IMR-90 (cell line): ENCODE measurements at regions not wholly inside any gene's neighbourhood (a gene's known extent, or its start where the extent isn't known, plus 50 kb on each side); places are given as distances from the start of the nearest gene placed in this dataset.

Experiments
- ATAC-seq: fragments of 200-7000 bp; cut with Tn5 transposase; 2 replicates; pipeline ENCODE4 v1.9.1; 2020; ENCODE audit warnings: low read depth, mild to moderate bottlenecking, moderate library complexity
- BruUV-seq: library from RNA; stranded (reverse); fragments of 400-500 nt; replicated peaks from 2 replicates; lab custom pipeline; 2021; lab: Mats Ljungman, UMichigan
- CTCF ChIA-PET: fragments of 300-600 bp; formaldehyde crosslinking; extraction: SDS; loops from one replicate; lab custom pipeline; 2021; ENCODE audit warnings: antibody characterized with exemption; lab: Yijun Ruan, JAX
- POLR2A ChIA-PET: fragments of 300-600 bp; sonication (Branson Sonifier 250); formaldehyde crosslinking; loops from one replicate; lab custom pipeline; 2022; ENCODE audit warnings: antibody characterized with exemption; ENCODE audit not compliant: unreplicated experiment; lab: Charles Lee
- DNase-seq: peaks from one replicate; pipeline ENCODE4 v3.0.0; 2013
- H2AFZ ChIP-seq: replicated peaks from 2 replicates; pipeline ENCODE3; 2013; ENCODE audit warnings: low read length, mild to moderate bottlenecking; ENCODE audit not compliant: poor library complexity
- H2AK5ac ChIP-seq: 2 replicates; pipeline ENCODE4 v1.6.1; 2013; ENCODE audit warnings: low read depth, low read length, inconsistent platforms
- H2AK9ac ChIP-seq: replicated peaks from 2 replicates; pipeline ENCODE3; 2013; ENCODE audit warnings: mild to moderate bottlenecking, low read depth, low read length, moderate library complexity; ENCODE audit not compliant: poor library complexity
- H2BK120ac ChIP-seq: 2 replicates; pipeline ENCODE4 v1.6.1; 2013; ENCODE audit warnings: low read depth, low read length, inconsistent platforms
- H2BK15ac ChIP-seq: 3 replicates; pipeline ENCODE4 v1.6.1; 2013; ENCODE audit warnings: low read depth, low read length, inconsistent platforms
- H2BK20ac ChIP-seq: 2 replicates; pipeline ENCODE4 v1.6.1; 2013; ENCODE audit warnings: low read depth, mild to moderate bottlenecking, inconsistent platforms, low read length, moderate library complexity
- H2BK5ac ChIP-seq: 2 replicates; pipeline ENCODE4 v1.6.1; 2013; ENCODE audit warnings: mild to moderate bottlenecking, low read depth, low read length, inconsistent platforms; ENCODE audit not compliant: poor library complexity, severe bottlenecking
- H3K14ac ChIP-seq: replicated peaks from 2 replicates; pipeline ENCODE4 v1.6.1; 2013; ENCODE audit warnings: low read depth, low read length, inconsistent platforms
- H3K18ac ChIP-seq: 2 replicates; pipeline ENCODE4 v1.6.1; 2013; ENCODE audit warnings: low read depth, low read length, control low read depth
- H3K23ac ChIP-seq: 2 replicates; pipeline ENCODE4 v1.6.1; 2013; ENCODE audit warnings: low read depth, low read length, inconsistent platforms
- H3K27ac ChIP-seq: 2 replicates; pipeline ENCODE4 v1.5.1; 2013; ENCODE audit warnings: mild to moderate bottlenecking, control low read depth, low read length; ENCODE audit not compliant: insufficient read depth
- H3K27me3 ChIP-seq: 2 replicates; pipeline ENCODE4 v1.6.1; 2013; ENCODE audit warnings: low read length; ENCODE audit not compliant: control insufficient read depth, insufficient read depth
- H3K36me3 ChIP-seq: 2 replicates; pipeline ENCODE4 v1.6.1; 2013; ENCODE audit warnings: low read length, mixed read lengths; ENCODE audit not compliant: control insufficient read depth, insufficient read depth
- H3K4ac ChIP-seq: 2 replicates; pipeline ENCODE4 v1.6.1; 2013; ENCODE audit warnings: low read depth, low read length, inconsistent platforms
- H3K4me1 ChIP-seq: 2 replicates; pipeline ENCODE4 v1.6.1; 2013; ENCODE audit warnings: low read length, mixed read lengths; ENCODE audit not compliant: control insufficient read depth, insufficient read depth
- H3K4me2 ChIP-seq: 2 replicates; pipeline ENCODE4 v1.6.1; 2013; ENCODE audit warnings: low read depth, mild to moderate bottlenecking, control low read depth, low read length, moderate library complexity
- H3K4me3 ChIP-seq: 2 replicates; pipeline ENCODE4 v1.5.1; 2013; ENCODE audit warnings: low read depth, mild to moderate bottlenecking, control low read depth, low read length, moderate library complexity; ENCODE audit not compliant: insufficient read depth
- H3K56ac ChIP-seq: 2 replicates; pipeline ENCODE4 v1.6.1; 2013; ENCODE audit warnings: low read length, inconsistent platforms; ENCODE audit not compliant: insufficient read depth; ENCODE audit errors: extremely low read depth
- H3K79me1 ChIP-seq, 2 experiments: 2 replicates each; pipeline ENCODE4 v1.6.1; 2013; ENCODE audit warnings: low read length in 2 of 2, inconsistent platforms in 1 of 2, low read depth in 1 of 2
- H3K9ac ChIP-seq: 2 replicates; pipeline ENCODE4 v1.6.1; 2013; ENCODE audit warnings: low read depth, low read length, control low read depth
- H3K9me1 ChIP-seq: 2 replicates; pipeline ENCODE4 v1.6.1; 2013; ENCODE audit warnings: low read length, inconsistent platforms; ENCODE audit not compliant: insufficient read depth
- H3K9me3 ChIP-seq: 2 replicates; pipeline ENCODE4 v1.6.1; 2013; ENCODE audit warnings: low read length; ENCODE audit not compliant: control insufficient read depth, insufficient read depth
- H4K20me1 ChIP-seq: 2 replicates; pipeline ENCODE4 v1.6.1; 2013; ENCODE audit warnings: low read length, inconsistent platforms; ENCODE audit not compliant: insufficient read depth
- H4K5ac ChIP-seq: 2 replicates; pipeline ENCODE4 v1.6.1; 2013; ENCODE audit warnings: mild to moderate bottlenecking, low read depth, low read length, control low read depth
- H4K8ac ChIP-seq, 2 experiments: 2 replicates each; pipeline ENCODE4 v1.6.1; 2013; ENCODE audit warnings: low read depth in 2 of 2, low read length in 2 of 2, control low read depth in 1 of 2, inconsistent platforms in 1 of 2
- H4K91ac ChIP-seq: 2 replicates; pipeline ENCODE4 v1.6.1; 2013; ENCODE audit warnings: low read depth, low read length, inconsistent platforms; ENCODE audit not compliant: insufficient read depth
- BHLHE40 ChIP-seq: fragments of 150-350 bp; IDR thresholded peaks from 2 replicates; pipeline ENCODE4 v1.6.1; 2016; ENCODE audit warnings: mild to moderate bottlenecking, low read depth, low read length
- CEBPB ChIP-seq: IDR thresholded peaks from 2 replicates; pipeline ENCODE4 v1.6.1; 2012; ENCODE audit warnings: low read depth, low read length, improper control_type of control experiment
- CHD1 ChIP-seq: IDR thresholded peaks from 2 replicates; pipeline ENCODE4 v1.6.1; 2012; ENCODE audit warnings: low read depth, low read length, improper control_type of control experiment
- FOS ChIP-seq: fragments of 150-350 bp; IDR thresholded peaks from 2 replicates; pipeline ENCODE4 v1.6.1; 2016; ENCODE audit warnings: low read depth, low read length
- MAFK ChIP-seq: IDR thresholded peaks from 2 replicates; pipeline ENCODE4 v1.6.1; 2012; ENCODE audit warnings: low read depth, low read length, improper control_type of control experiment
- MAZ ChIP-seq: IDR thresholded peaks from 2 replicates; pipeline ENCODE4 v1.6.1; 2012; ENCODE audit warnings: low read depth, mild to moderate bottlenecking, low read length, improper control_type of control experiment, moderate library complexity, borderline replicate concordance
- MXI1 ChIP-seq: IDR thresholded peaks from 2 replicates; pipeline ENCODE4 v1.6.1; 2012; ENCODE audit warnings: low read depth, mild to moderate bottlenecking, low read length, moderate library complexity, borderline replicate concordance
- NFE2L2 ChIP-seq: fragments of 150-350 bp; IDR thresholded peaks from 2 replicates; pipeline ENCODE4 v1.6.1; 2016; ENCODE audit warnings: low read depth, mild to moderate bottlenecking, low read length
- POLR2A ChIP-seq: IDR thresholded peaks from 2 replicates; pipeline ENCODE4 v1.6.1; 2012; ENCODE audit warnings: mild to moderate bottlenecking, low read depth, low read length
- RAD21 ChIP-seq: IDR thresholded peaks from 2 replicates; pipeline ENCODE4 v1.6.1; 2012; ENCODE audit warnings: low read length, improper control_type of control experiment
- RCOR1 ChIP-seq: IDR thresholded peaks from 2 replicates; pipeline ENCODE4 v1.6.1; 2012; ENCODE audit warnings: mild to moderate bottlenecking, low read length, improper control_type of control experiment; ENCODE audit not compliant: insufficient replicate concordance
- RFX5 ChIP-seq: IDR thresholded peaks from 2 replicates; pipeline ENCODE4 v1.8.0; 2012; ENCODE audit warnings: low read depth, mild to moderate bottlenecking, low read length, moderate library complexity
- SMC3 ChIP-seq: fragments of 150-350 bp; IDR thresholded peaks from 2 replicates; pipeline ENCODE4 v1.6.1; 2016; ENCODE audit warnings: low read depth, mild to moderate bottlenecking, antibody characterized with exemption, low read length, moderate library complexity
- WGBS, 2 experiments: methylation state at CpG; one replicate each; pipeline versions ENCODE4 v1.1.5 to v1.1.7; 2013; ENCODE audit warnings: missing lambda C conversion rate in 2 of 2; ENCODE audit not compliant: insufficient read length in 1 of 2; ENCODE audit errors: extremely low coverage in 2 of 2; 5-methylcytosine and 5-hydroxymethylcytosine counted together
- dilution Hi-C: fragments of 300-500 bp; cut with HindIII; formaldehyde crosslinking; loops from one replicate; pipeline ENCODE4 v1.14.3; 2018; ENCODE audit warnings: low sequenced_read_pairs; ENCODE audit not compliant: unreplicated experiment
- in situ Hi-C: fragments of 300-500 bp; cut with MboI; formaldehyde crosslinking; loops from 3 replicates; pipeline ENCODE4 v1.14.3; 2019; ENCODE audit warnings: low sequenced_read_pairs, inconsistent platforms, mixed read lengths
- intact Hi-C: fragments of 100-400 bp; cut with micrococcal nuclease; formaldehyde crosslinking; loops from 2 replicates; pipeline ENCODE4 v1.10.0; 2022
- TF ChIP-seq, protein P1 (sequence below): fragments of 150-350 bp; IDR thresholded peaks from 2 replicates; pipeline ENCODE4 v1.6.1; 2017; ENCODE audit warnings: mild to moderate bottlenecking, antibody characterized with exemption, low read length, low read depth
- TF ChIP-seq, protein P2 (sequence below): fragments of 150-350 bp; IDR thresholded peaks from 2 replicates; pipeline ENCODE4 v1.6.1; 2016; ENCODE audit warnings: low read depth, mild to moderate bottlenecking, low read length, moderate library complexity, borderline replicate concordance
- TF ChIP-seq, protein P3 (sequence below): conservative IDR thresholded peaks from 2 replicates; pipeline ENCODE4 v1.5.1; 2012; ENCODE audit warnings: mild to moderate bottlenecking, low read depth, low read length, improper control_type of control experiment

DNA sequence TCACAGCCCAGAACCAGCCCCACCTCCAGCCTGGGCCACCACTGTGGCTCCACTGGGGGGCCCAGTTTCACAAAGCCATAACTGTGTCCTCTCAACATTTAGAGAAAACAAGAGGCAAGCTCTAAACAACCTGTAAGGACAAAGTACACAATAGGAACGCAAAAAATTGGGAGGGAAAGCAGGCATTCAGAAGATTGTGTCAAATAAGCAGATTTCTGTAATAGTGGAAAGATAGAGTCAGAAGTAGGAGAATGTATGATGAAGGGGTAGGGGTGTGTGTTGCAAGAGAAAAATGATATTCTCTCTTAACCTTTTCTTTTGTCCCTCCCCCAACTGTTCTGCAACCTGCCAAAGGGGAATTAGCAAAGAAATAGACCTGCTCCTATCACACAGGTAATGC, 449.9 kb upstream of the NPVF start:
- no peak for ATAC-seq
- Histone ChIP-seq H2AK9ac (no peak overlapping the region), H2BK15ac (no peak overlapping the region), H3K4me1 (no peaks in the 10 kb centered on the region), H2BK5ac (no peak overlapping the region), H3K4me3 (no peak overlapping the region), H3K36me3 (no peaks in the 10 kb centered on the region), H4K20me1 (no peaks in the 10 kb centered on the region), H3K27ac (no peak overlapping the region), H3K9me1 (no peaks in the 10 kb centered on the region), H2BK20ac (no peak overlapping the region), H3K27me3 (peaks cover 2% of the 10 kb centered on the region; the same call in 1 of the 2 replicates), H3K23ac (no peak overlapping the region), H2AFZ (no peak overlapping the region), H3K4me2 (no peak overlapping the region), H2BK120ac (no peak overlapping the region), H3K56ac (no peak overlapping the region), H3K9ac (no peak overlapping the region), H3K9me3 (no peaks in the 10 kb centered on the region), H3K18ac (no peak overlapping the region), H3K14ac (no peak overlapping the region), H4K8ac (no peak overlapping the region), H2AK5ac (no peak overlapping the region), H3K4ac (no peak overlapping the region), H4K5ac (no peak overlapping the region), H4K91ac (no peak overlapping the region), H3K79me1 (no peaks in the 10 kb centered on the region)
- DNase-seq = no peak
- no TSS peak for BruUV-seq
- WGBS, 2 experiments = no CpG with 5 or more reads among the region's 1 CpG
- intact Hi-C loops (no loop called here), in situ Hi-C loops (no loop called here), dilution Hi-C loops (no loop called here)
- ChIA-PET CTCF (no interaction called here), POLR2A (no interaction called here)
- TF ChIP-seq, protein P1, sequence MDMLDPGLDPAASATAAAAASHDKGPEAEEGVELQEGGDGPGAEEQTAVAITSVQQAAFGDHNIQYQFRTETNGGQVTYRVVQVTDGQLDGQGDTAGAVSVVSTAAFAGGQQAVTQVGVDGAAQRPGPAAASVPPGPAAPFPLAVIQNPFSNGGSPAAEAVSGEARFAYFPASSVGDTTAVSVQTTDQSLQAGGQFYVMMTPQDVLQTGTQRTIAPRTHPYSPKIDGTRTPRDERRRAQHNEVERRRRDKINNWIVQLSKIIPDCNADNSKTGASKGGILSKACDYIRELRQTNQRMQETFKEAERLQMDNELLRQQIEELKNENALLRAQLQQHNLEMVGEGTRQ = no peak
- no peak for TF ChIP-seq POLR2A
- no peak for TF ChIP-seq CEBPB
- TF ChIP-seq, protein P2, sequence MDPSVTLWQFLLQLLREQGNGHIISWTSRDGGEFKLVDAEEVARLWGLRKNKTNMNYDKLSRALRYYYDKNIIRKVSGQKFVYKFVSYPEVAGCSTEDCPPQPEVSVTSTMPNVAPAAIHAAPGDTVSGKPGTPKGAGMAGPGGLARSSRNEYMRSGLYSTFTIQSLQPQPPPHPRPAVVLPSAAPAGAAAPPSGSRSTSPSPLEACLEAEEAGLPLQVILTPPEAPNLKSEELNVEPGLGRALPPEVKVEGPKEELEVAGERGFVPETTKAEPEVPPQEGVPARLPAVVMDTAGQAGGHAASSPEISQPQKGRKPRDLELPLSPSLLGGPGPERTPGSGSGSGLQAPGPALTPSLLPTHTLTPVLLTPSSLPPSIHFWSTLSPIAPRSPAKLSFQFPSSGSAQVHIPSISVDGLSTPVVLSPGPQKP = no peak
- TF ChIP-seq MAZ = no peak
- no peak for TF ChIP-seq BHLHE40
- TF ChIP-seq, protein P3, sequence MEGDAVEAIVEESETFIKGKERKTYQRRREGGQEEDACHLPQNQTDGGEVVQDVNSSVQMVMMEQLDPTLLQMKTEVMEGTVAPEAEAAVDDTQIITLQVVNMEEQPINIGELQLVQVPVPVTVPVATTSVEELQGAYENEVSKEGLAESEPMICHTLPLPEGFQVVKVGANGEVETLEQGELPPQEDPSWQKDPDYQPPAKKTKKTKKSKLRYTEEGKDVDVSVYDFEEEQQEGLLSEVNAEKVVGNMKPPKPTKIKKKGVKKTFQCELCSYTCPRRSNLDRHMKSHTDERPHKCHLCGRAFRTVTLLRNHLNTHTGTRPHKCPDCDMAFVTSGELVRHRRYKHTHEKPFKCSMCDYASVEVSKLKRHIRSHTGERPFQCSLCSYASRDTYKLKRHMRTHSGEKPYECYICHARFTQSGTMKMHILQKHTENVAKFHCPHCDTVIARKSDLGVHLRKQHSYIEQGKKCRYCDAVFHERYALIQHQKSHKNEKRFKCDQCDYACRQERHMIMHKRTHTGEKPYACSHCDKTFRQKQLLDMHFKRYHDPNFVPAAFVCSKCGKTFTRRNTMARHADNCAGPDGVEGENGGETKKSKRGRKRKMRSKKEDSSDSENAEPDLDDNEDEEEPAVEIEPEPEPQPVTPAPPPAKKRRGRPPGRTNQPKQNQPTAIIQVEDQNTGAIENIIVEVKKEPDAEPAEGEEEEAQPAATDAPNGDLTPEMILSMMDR = no peak
- TF ChIP-seq RCOR1 = no peak
- no peak for TF ChIP-seq NFE2L2
- no peak for TF ChIP-seq RFX5
- TF ChIP-seq CHD1 = no peak
- TF ChIP-seq FOS = no peak
- no peak for TF ChIP-seq RAD21
- TF ChIP-seq MXI1 = no peak
- no peak for TF ChIP-seq SMC3
- no peak for TF ChIP-seq MAFK
